Panc1 (cell line): ENCODE measurements at regions not wholly inside any gene's neighbourhood (a gene's known extent, or its start where the extent isn't known, plus 50 kb on each side); places are given as distances from the start of the nearest gene placed in this dataset.

Experiments used
- ATAC-seq: fragments of 200-7000 bp; cut with Tn5 transposase; 2 replicates; pipeline ENCODE4 v1.9.1; 2020; ENCODE audit warnings: mild to moderate bottlenecking, moderate library complexity
- BruUV-seq: library from RNA; stranded (reverse); fragments of 400-500 nt; replicated peaks from 2 replicates; lab custom pipeline; 2021; lab: Mats Ljungman, UMichigan
- CTCF ChIA-PET: fragments of 300-600 bp; sonication (Branson Sonifier 250); formaldehyde crosslinking; loops from one replicate; lab custom pipeline; 2022; ENCODE audit warnings: antibody characterized with exemption; lab: Charles Lee
- POLR2A ChIA-PET: fragments of 300-600 bp; sonication (Branson Sonifier 250); formaldehyde crosslinking; loops from one replicate; lab custom pipeline; 2022; ENCODE audit warnings: antibody characterized with exemption; lab: Charles Lee
- DNase-seq: peaks from one replicate; pipeline ENCODE4 v3.0.0-alpha.2; 2010; ENCODE audit warnings: low read depth, low spot score
- H3K27ac ChIP-seq: 2 replicates; pipeline ENCODE4 v1.5.1; 2011; ENCODE audit warnings: mild to moderate bottlenecking, low read length, inconsistent platforms
- H3K27me3 ChIP-seq: fragments of 200-500 bp; sonication (Bioruptor generic); 2 replicates; pipeline ENCODE4 v1.6.0; 2014; ENCODE audit warnings: low read length, inconsistent platforms; ENCODE audit not compliant: control insufficient read depth, insufficient read depth
- H3K36me3 ChIP-seq: fragments of 200-500 bp; sonication (Bioruptor generic); 2 replicates; pipeline ENCODE4 v1.5.1; 2014; ENCODE audit warnings: inconsistent platforms, mild to moderate bottlenecking, low read length, moderate library complexity; ENCODE audit not compliant: control insufficient read depth, insufficient read depth
- H3K4me1 ChIP-seq: 2 replicates; pipeline ENCODE4 v1.5.1; 2011; ENCODE audit warnings: inconsistent platforms, mild to moderate bottlenecking, low read length, moderate library complexity; ENCODE audit not compliant: control insufficient read depth, insufficient read depth
- H3K4me3 ChIP-seq, 2 experiments: 2 replicates each; pipeline ENCODE4 v1.5.1; 2011 to 2012; ENCODE audit warnings: low read depth in 2 of 2, low read length in 2 of 2, mild to moderate bottlenecking in 2 of 2, inconsistent platforms in 1 of 2, moderate library complexity in 1 of 2
- H3K9me3 ChIP-seq: fragments of 200-500 bp; sonication (Bioruptor generic); 2 replicates; pipeline ENCODE4 v1.5.1; 2014; ENCODE audit warnings: low read depth, mild to moderate bottlenecking, inconsistent platforms, low read length, moderate library complexity; ENCODE audit not compliant: control insufficient read depth, insufficient read depth
- CTCF ChIP-seq: fragments of 450-650 bp; IDR thresholded peaks from 2 replicates; pipeline ENCODE4 v1.5.1; 2017; ENCODE audit warnings: mild to moderate bottlenecking
- POLR2AphosphoS5 ChIP-seq: IDR thresholded peaks from 2 replicates; pipeline ENCODE4 v1.6.1; 2012; ENCODE audit warnings: mild to moderate bottlenecking, low read depth, low read length, moderate library complexity
- SIN3A ChIP-seq: IDR thresholded peaks from 2 replicates; pipeline ENCODE4 v1.6.1; 2012; ENCODE audit warnings: low read depth, mild to moderate bottlenecking, low read length, moderate library complexity, borderline replicate concordance; ENCODE audit not compliant: insufficient read depth
- TCF7L2 ChIP-seq: IDR thresholded peaks from 2 replicates; pipeline ENCODE4 v1.6.1; 2011; ENCODE audit warnings: mild to moderate bottlenecking, low read depth, low read length, inconsistent platforms
- in situ Hi-C: cut with HindIII; loops from 2 replicates; pipeline ENCODE4 v1.10.0; 2016; ENCODE audit warnings: low sequenced_read_pairs, low pct_unique_long_range_greater_than_20kb
- intact Hi-C: fragments of 100-400 bp; cut with micrococcal nuclease; formaldehyde crosslinking; loops from one replicate; pipeline ENCODE4 v1.10.0; 2022; ENCODE audit not compliant: unreplicated experiment
- TF ChIP-seq, protein P1 (sequence below), 2 experiments: IDR thresholded peaks; 2 replicates each; pipeline ENCODE4 v1.6.1; 2011 to 2012; ENCODE audit warnings: low read depth in 2 of 2, control low read depth in 1 of 2, low read length in 1 of 2, mild to moderate bottlenecking in 1 of 2, moderate library complexity in 1 of 2; ENCODE audit not compliant: insufficient read depth in 1 of 2

- intact Hi-C loops: no loop called here
- Histone ChIP-seq H3K4me3 (no peak overlapping the region), H3K27ac (no peak overlapping the region), H3K27me3 (no peaks in the 10 kb centered on the region), H3K9me3 (no peaks in the 10 kb centered on the region), H3K36me3 (no peaks in the 10 kb centered on the region), H3K4me1 (no peaks in the 10 kb centered on the region)
- in situ Hi-C loops: no loop called here
- ATAC-seq: no peak
- ChIA-PET POLR2A (no interaction called here), CTCF (interaction anchor here (0.6 kb wide), 1 partner anchor 23 kb away, joined by 3 read pairs; no protein-coding TSS in a partner anchor)
- no peak for DNase-seq
- no peak for TF ChIP-seq TCF7L2
- TF ChIP-seq SIN3A: no peak
- TF ChIP-seq, protein P1, sequence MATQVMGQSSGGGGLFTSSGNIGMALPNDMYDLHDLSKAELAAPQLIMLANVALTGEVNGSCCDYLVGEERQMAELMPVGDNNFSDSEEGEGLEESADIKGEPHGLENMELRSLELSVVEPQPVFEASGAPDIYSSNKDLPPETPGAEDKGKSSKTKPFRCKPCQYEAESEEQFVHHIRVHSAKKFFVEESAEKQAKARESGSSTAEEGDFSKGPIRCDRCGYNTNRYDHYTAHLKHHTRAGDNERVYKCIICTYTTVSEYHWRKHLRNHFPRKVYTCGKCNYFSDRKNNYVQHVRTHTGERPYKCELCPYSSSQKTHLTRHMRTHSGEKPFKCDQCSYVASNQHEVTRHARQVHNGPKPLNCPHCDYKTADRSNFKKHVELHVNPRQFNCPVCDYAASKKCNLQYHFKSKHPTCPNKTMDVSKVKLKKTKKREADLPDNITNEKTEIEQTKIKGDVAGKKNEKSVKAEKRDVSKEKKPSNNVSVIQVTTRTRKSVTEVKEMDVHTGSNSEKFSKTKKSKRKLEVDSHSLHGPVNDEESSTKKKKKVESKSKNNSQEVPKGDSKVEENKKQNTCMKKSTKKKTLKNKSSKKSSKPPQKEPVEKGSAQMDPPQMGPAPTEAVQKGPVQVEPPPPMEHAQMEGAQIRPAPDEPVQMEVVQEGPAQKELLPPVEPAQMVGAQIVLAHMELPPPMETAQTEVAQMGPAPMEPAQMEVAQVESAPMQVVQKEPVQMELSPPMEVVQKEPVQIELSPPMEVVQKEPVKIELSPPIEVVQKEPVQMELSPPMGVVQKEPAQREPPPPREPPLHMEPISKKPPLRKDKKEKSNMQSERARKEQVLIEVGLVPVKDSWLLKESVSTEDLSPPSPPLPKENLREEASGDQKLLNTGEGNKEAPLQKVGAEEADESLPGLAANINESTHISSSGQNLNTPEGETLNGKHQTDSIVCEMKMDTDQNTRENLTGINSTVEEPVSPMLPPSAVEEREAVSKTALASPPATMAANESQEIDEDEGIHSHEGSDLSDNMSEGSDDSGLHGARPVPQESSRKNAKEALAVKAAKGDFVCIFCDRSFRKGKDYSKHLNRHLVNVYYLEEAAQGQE (IDR thresholded peaks at IDR 0.05; ENCODE audit: insufficient read depth in 1 of 2, low read depth in 2 of 2, low read length in 1 of 2): no peak
- TF ChIP-seq CTCF: no peak
- TF ChIP-seq POLR2AphosphoS5: no peak
- BruUV-seq: no TSS peak
Measured at GRCh38 chr6:143564484-143565017, 53.0 kb upstream of the FUCA2 start.

- no peaks in the 10 kb centered on the region for H3K27me3 ChIP-seq
- ATAC-seq: no peak
- H3K36me3 ChIP-seq: no peaks in the 10 kb centered on the region
- POLR2A ChIA-PET: no interaction called here
- CTCF ChIA-PET: no interaction called here
- no peaks in the 10 kb centered on the region for H3K4me1 ChIP-seq
- H3K27ac ChIP-seq: no peak overlapping the region
- no peak for DNase-seq
- BruUV-seq: no TSS peak
- intact Hi-C loops (no loop called here), in situ Hi-C loops (no loop called here)
- no peaks in the 10 kb centered on the region for H3K9me3 ChIP-seq
- no peak for TF ChIP-seq CTCF
- TF ChIP-seq POLR2AphosphoS5: no peak
- no peak for TF ChIP-seq TCF7L2
- no peak for TF ChIP-seq SIN3A
- TF ChIP-seq, protein P1 (IDR thresholded peaks at IDR 0.05; ENCODE audit: insufficient read depth in 1 of 2, low read depth in 2 of 2, low read length in 1 of 2): no peak
- no peak overlapping the region for H3K4me3 ChIP-seq
Measured at GRCh38 chr6:143562143-143562542, 50.6 kb upstream of the FUCA2 start.
